ENCODE measurements at regions not wholly inside any gene's neighbourhood (a gene's known extent, or its start where the extent isn't known, plus 50 kb on each side); places are given as distances from the start of the nearest gene placed in this dataset.

GRCh38 chr13:95447814-95448213 lies 104.7 kb upstream of the CLDN10 start:
- Histone ChIP-seq H3K4me1 (no peaks in the 10 kb centered on the region), H3K4me3 (no peak overlapping the region), H3K36me3 (no peaks in the 10 kb centered on the region), H3K9me3 (no peaks in the 10 kb centered on the region), H3K27ac (no peak overlapping the region), H3K27me3 (no peaks in the 10 kb centered on the region)
- no peak for DNase-seq
- TF ChIP-seq POLR2A (IDR thresholded peaks at IDR 0.05), result no peak
- no peak for TF ChIP-seq CTCF (IDR thresholded peaks at IDR 0.05)

- H3K36me3 ChIP-seq, result no peaks in the 10 kb centered on the region
- TF ChIP-seq CTCF (IDR thresholded peaks at IDR 0.05) (no peak), POLR2A (IDR thresholded peaks at IDR 0.05) (no peak)
- H3K27me3 ChIP-seq, result no peaks in the 10 kb centered on the region
- no peak overlapping the region for H3K4me3 ChIP-seq
- DNase-seq, result no peak
- no peak overlapping the region for H3K27ac ChIP-seq
- no peaks in the 10 kb centered on the region for H3K9me3 ChIP-seq
- H3K4me1 ChIP-seq, result no peaks in the 10 kb centered on the region
Measured at GRCh38 chr13:95451656-95452055, 100.9 kb upstream of the CLDN10 start.

GRCh38 chr13:95452375-95452774 lies 100.1 kb upstream of the CLDN10 start:
- H3K9me3 ChIP-seq, result no peaks in the 10 kb centered on the region
- no peaks in the 10 kb centered on the region for H3K4me1 ChIP-seq
- no peak overlapping the region for H3K4me3 ChIP-seq
- H3K27me3 ChIP-seq, result no peaks in the 10 kb centered on the region
- no peak overlapping the region for H3K27ac ChIP-seq
- TF ChIP-seq POLR2A (IDR thresholded peaks at IDR 0.05), result no peak
- no peak for TF ChIP-seq CTCF (IDR thresholded peaks at IDR 0.05)
- no peak for DNase-seq
- no peaks in the 10 kb centered on the region for H3K36me3 ChIP-seq

- no peak overlapping the region for H3K27ac ChIP-seq
- no peaks in the 10 kb centered on the region for H3K27me3 ChIP-seq
- H3K4me3 ChIP-seq, result no peak overlapping the region
Measured at GRCh38 chr13:95455782-95456181, 96.7 kb upstream of the CLDN10 start.

GRCh38 chr13:95456815-95457214 lies 95.7 kb upstream of the CLDN10 start:
- Histone ChIP-seq H3K4me3 (no peak overlapping the region), H3K9me3 (peaks cover 0 to 3% (median 0%) of the 10 kb centered on the region in 4 donors), H3K27ac (no peak overlapping the region), H3K36me3 (no peaks in the 10 kb centered on the region), H3K27me3 (no peaks in the 10 kb centered on the region), H3K4me1 (no peaks in the 10 kb centered on the region)
- TF ChIP-seq CTCF (IDR thresholded peaks at IDR 0.05) (no peak), POLR2A (IDR thresholded peaks at IDR 0.05) (no peak)
- DNase-seq, result no peak

More at GRCh38 chr13:95455782-95456181, 96.7 kb upstream of the CLDN10 start:
- no peak for DNase-seq
- Histone ChIP-seq H3K9me3 (peaks cover 0 to 3% (median 0%) of the 10 kb centered on the region in 4 donors), H3K36me3 (no peaks in the 10 kb centered on the region), H3K4me1 (no peaks in the 10 kb centered on the region)
- TF ChIP-seq CTCF (IDR thresholded peaks at IDR 0.05) (no peak), POLR2A (IDR thresholded peaks at IDR 0.05) (no peak)

- TF ChIP-seq CTCF (IDR thresholded peaks at IDR 0.05) (no peak), POLR2A (IDR thresholded peaks at IDR 0.05) (no peak)
- Histone ChIP-seq H3K27ac (no peak overlapping the region), H3K36me3 (no peaks in the 10 kb centered on the region), H3K4me3 (no peak overlapping the region), H3K4me1 (no peaks in the 10 kb centered on the region), H3K27me3 (no peaks in the 10 kb centered on the region), H3K9me3 (peaks cover 0 to 3% (median 0%) of the 10 kb centered on the region in 4 donors)
- DNase-seq, result no peak
Measured at GRCh38 chr13:95457294-95457693, 95.2 kb upstream of the CLDN10 start.

Measured in Peyer's patch (tissue), 4 donors.